ENCODE measurements at regions not wholly inside any gene's neighbourhood (a gene's known extent, or its start where the extent isn't known, plus 50 kb on each side); places are given as distances from the start of the nearest gene placed in this dataset.
"Not testable (repeated sequence)": the region's sequence is repeated elsewhere in the genome, so short reads cannot be mapped to it uniquely, and the experiment has no call there.

DNA sequence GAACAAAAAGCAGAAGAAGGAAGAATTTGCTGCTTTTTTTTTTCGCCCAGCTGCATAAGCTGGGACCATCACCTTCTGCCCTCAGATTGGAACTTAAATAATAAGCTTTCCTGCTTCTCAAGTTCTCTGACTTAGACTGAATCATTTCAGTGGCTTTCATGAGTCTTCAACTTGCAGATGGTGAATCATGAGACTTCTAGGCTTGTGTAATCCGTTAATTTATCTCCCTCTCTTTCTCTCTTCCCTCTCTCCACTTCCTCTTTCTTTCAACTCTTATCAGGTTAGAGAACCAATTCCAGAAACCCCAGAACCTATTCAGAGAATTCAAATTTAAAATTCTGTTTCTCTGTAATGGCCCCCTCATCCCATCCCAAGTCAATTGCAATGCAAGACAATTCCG, 1153.7 kb downstream of the PCDH9 start:
- H3K4me3 ChIP-seq, result no peak overlapping the region
- H3K27ac ChIP-seq, result no peak overlapping the region

DNA sequence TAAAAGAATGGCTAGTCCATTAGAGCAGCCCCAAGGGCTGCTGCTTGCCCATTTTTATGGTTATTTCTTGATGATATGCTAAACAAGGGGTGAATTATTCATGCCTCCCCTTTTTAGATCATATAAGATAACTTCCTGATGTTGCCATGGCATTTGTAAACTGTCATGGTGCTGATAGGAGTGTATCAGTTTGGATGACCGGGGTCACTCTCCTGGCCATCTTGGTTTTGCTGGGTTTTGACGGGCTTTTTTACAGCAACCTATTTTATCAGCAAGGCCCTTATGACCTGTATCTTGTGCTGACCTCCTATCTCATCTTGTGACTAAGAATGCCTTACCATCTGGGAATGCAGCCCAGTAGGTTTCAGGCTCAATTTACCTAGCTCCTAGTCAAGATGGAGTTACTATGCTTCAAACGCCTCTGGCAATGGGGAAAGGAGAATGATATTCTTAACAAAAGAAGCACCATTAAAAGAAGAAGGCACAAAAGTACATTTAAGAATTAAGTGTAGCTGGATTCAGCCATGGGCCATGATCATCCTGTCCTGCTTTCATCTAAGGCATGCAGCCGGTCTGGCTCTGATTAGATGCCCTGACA, 1156.0 kb downstream of the PCDH9 start:
- H3K4me3 ChIP-seq, result no peak overlapping the region
- no peak overlapping the region for H3K27ac ChIP-seq

DNA sequence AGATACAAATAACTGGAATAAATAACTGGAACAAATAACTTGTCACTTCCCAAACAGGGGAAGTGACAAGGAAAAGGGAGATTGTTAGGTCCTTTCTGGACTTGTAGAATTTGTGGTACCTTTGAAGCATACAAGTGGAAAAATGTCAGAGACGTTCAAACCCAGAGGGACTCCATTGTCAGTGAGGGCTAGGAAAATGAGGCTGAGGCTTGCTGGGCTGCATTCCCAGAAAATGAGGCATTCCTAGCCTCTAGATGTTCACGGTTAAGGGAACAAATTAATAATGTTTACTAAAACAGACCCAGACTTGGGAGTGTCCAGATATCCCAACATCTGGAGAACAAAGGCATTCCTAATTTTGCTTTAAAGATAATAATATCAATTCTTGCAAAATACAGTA, 1158.0 kb downstream of the PCDH9 start:
- H3K27ac ChIP-seq, H3K4me3 ChIP-seq: not testable (repeated sequence)

DNA sequence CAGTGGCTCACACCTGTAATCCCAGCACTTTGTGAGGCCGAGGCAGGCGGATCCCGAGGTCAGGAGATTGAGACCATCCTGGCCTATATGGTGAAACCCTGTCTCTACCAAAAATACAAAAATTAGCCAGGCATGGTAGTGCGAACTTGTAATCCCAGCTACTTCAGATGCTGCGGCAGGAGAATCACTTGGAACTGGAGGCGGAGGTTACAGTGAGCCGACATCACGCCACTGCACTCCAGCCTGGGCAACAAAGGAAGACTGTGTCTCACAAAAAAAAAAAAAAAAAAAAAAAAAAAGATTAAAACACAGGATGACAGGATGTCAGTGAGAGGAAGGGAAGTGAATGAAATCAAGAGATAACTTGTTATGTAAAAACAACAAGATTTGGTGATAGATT, 1158.5 kb downstream of the PCDH9 start:
- H3K27ac ChIP-seq, result no peak overlapping the region
- H3K4me3 ChIP-seq, result no peak overlapping the region

DNA sequence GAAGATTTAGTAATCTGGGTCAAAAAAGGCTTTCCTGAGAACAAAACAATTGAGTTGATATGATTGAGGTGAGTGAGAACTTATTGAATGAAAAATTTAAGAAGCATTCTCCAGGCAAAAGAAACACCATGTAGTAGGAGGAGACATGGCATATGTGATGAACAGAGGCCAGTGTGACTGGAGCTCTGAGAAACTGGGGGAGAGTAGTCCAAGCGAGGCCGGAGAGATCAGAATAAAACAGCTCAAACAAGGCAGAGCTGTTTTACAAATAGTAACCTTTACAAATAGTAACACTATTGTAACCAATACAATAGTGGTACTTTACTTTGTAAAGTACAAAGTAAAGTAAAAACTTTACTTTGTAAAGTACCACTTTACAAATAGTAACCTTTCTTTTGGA, 1159.1 kb downstream of the PCDH9 start:
- H3K4me3 ChIP-seq, result no peak overlapping the region
- no peak overlapping the region for H3K27ac ChIP-seq

DNA sequence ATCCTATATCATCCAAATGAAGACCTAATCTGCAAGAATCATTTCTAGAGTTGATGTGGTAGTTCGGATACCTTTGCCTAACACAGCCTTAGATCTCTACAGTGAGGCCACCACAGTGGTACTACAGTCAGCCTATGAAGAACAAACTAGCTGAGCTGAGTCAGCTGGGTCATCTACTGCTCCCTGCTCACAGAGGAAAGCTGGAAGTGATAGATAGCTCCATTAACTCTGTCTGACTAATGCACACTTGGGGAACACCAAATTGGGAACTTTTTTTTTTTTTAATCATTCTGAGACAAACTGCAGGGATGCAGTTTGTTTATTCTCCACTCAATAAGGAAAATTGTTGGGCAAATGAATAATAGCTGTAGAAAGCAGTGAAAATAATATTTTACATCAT, 1160.6 kb downstream of the PCDH9 start:
- no peak overlapping the region for H3K4me3 ChIP-seq
- H3K27ac ChIP-seq, result no peak overlapping the region

DNA sequence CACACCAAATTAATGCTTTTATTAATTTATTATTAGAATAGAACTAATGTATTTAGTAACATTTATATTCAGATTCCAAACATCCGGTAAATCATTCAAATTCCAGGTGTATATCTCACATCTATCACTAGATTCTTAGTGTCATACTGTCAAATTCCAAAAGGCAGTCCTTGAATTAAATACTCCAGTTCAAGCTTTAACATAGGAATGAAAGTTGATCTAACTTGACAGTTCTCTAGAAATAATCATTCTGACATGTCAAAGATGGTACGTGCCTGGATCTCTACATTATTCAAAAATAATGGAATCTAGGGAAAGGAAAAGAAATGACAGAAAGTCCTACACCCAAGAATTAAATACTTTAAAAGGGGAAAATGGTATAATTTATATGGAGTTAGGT, 1161.5 kb downstream of the PCDH9 start:
- Histone ChIP-seq H3K4me3 (no peak overlapping the region), H3K27ac (no peak overlapping the region)

DNA sequence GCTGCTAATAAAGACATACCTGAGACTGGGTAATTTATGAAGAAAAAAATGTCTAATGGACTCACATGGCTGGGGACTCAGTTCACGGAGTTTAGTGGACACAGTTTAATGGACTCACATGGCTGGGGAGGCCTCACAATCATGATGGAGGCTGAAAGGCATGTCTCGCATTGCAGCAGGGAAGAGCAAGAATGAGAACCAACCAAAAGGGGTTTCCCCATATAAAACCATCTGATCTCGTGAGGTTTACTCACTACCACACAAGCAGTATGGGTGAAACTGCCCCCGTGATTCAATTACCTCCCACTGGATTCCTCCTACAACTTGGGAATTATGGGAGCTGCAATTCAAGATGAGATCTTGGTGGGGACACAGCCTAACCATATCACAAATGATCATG, 1181.2 kb downstream of the PCDH9 start:
- Histone ChIP-seq H3K27ac (no peak overlapping the region), H3K4me3 (no peak overlapping the region)

DNA sequence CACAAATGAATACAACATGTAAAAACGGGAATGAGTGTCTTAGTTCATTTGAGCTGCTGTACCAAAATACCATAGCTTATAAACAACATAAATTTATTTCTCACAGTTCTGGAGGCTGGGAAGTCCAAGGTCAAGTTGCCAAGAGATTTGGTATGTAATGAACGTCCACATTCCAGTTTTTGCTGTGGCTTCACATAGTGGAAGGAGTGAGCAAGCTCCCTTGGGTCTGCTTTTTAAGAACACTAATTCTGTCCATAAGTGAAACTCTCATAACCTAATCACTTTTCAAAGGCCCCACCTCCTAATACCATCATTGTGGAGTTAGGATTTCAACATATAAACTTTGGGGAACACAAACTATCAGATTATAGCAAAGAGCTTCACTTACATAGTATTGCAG, 1189.6 kb downstream of the PCDH9 start:
- Histone ChIP-seq H3K4me3 (no peak overlapping the region), H3K27ac (no peak overlapping the region)

DNA sequence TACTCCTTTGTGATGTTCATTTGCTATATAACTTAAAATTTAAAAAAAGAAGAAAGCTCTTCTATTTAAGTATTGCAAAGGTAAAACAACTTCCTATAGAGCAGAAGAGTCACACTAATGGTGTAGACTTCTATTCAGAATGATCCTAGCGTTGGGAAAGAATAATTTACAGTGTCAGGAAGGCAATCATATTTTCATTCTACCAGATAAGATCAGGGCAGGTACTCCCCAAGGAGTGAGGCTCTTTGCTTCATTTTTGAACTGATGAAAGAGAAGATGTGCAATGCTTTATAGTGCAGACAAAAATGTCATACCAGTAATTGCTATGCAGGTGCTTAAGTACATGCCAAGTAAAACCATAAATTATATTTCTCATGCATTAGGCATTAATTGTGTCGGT, 1193.0 kb downstream of the PCDH9 start:
- Histone ChIP-seq H3K4me3 (no peak overlapping the region), H3K27ac (no peak overlapping the region)

DNA sequence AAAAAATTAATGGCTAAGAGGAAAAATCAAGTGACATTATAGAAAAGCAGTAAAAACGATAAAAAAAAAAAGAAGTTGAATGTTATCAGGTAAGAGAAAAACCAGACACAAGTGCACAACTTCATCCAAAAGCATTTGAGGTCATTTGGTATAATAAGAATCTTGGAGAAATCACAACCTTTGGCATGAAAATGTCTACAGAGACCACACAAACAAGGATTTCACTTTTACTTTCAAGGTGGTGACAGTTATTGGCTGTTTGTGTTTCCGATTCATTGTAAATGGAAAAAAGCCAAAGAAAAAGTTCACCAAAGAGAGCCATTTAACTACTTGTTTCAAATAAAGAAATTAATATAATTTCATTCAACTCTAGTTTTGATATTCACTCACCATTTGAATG, 1193.5 kb downstream of the PCDH9 start:
- H3K4me3 ChIP-seq, result no peak overlapping the region
- H3K27ac ChIP-seq, result no peak overlapping the region

DNA sequence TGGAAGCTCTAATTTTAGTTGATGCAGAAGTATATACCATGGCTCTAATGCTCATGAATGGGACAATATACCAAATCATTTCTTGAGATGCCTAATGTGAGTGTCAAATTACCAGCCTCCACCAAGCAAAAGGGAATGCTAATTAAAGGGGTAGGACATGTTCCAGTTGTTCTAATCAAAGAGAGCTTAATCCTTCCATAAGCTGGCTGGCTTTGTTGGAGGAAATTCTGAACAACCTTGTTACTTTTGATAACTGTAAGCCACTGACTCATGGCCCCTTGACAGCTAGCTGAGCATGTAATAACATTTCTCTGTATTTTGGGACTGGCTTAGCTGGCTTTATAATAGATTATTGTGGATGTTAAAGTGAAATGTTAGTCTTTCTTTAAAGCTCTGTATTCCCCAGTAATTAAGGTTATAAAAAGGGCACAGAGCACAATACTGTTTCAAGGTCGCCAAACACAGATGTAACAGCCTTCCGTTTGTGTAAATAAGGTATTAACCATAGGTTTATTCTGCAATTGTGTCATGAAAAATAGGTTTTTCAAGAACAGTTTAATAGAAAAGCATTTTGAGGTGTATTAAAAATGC, 1194.0 kb downstream of the PCDH9 start:
- Histone ChIP-seq H3K27ac (no peak overlapping the region), H3K4me3 (no peak overlapping the region)

DNA sequence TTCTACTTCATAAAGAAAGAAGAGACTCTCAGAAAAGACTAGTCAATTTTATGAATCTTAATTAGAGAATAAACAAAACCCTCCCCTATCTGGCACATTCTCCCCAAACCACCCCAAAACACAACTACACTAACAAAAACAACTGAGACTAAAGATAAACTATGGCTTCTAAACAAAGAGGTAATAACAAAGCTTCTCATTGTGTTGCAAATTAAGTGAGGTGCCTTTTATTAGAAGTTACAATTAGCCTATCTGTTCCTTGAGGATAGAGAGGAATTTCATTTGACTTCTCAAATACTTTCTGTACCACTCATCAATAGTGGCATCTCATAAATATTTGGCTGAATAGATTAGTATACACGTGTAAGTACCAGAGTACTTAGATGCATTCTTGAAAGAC, 1196.2 kb downstream of the PCDH9 start:
- Histone ChIP-seq H3K4me3 (no peak overlapping the region), H3K27ac (no peak overlapping the region)

DNA sequence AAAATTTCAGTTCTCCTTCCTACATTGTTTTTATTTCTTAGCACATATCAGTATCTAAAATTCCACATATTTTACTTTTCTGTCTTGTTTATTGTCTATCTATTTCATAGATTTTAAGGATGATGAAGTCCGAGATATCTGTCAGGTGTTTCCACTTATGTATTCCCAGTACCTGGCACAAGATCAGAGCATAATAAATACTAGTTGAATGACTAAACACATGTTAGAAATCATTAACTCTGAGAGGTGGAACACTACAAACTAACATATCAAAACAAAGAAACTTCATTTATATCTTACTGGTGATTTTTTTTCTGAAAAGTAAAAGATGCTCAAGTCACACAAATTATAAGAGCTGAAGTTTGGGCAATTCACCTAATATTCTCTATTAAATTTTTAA, 1208.3 kb downstream of the PCDH9 start:
- H3K4me3 ChIP-seq, result no peak overlapping the region
- H3K27ac ChIP-seq, result no peak overlapping the region

DNA sequence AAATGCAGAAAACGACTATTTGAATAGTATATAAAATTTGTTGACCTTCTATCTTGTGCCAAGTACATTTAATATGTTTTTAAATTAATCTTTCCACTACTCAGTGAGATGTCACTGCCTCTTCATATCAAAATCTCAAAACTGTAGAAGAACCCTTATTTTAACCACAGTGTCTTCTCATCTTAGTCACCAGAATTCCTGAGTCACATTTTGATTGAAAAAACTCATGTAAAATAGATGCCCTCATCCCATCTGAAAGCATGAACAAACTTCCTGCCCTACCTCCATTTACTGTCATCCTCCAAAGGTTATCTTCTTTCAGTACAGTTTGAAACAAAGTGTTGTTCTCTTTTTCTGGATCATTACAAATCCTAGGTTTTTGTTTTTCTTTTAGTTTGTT, 1215.4 kb downstream of the PCDH9 start:
- no peak overlapping the region for H3K4me3 ChIP-seq
- no peak overlapping the region for H3K27ac ChIP-seq

DNA sequence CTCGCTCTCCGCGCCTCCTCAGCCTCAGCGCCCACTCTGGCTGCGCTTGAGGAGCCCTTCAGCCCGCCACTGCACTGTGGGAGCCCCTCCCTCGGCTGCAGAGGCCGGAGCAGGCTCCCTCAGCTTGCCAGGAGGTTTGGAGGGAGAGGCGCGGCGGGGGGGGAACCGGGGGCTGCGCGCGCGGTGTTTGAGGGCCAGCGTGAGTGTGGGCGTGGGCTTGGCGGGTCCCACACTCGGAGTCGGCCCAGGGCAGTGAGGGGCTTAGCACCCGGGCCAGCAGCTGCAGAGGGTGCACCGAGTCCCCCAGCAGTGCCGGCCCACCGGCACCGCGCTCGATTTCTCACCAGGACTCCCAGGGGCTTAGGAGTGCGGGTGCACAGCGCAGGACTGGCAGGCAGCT, 1220.9 kb downstream of the PCDH9 start:
- Histone ChIP-seq H3K27ac (no peak overlapping the region), H3K4me3 (no peak overlapping the region)

DNA sequence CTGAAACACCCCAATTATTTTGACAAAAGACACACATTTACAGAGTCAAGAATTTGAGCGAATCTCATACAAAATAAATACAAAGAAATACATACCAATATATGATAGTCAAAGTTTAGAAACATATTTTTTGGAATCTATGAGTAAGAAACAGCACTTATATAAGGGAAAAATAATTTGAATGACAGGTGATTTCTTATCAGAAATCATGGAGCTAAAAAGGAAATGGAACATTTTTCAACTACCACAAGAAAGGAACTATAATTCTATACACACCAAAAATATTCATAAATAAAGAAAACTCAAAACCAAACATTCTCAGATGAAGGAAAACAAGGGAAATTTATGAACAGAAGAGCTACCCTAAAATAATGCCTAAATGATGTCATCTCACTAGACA, 1226.6 kb downstream of the PCDH9 start:
- no peak overlapping the region for H3K4me3 ChIP-seq
- no peak overlapping the region for H3K27ac ChIP-seq

DNA sequence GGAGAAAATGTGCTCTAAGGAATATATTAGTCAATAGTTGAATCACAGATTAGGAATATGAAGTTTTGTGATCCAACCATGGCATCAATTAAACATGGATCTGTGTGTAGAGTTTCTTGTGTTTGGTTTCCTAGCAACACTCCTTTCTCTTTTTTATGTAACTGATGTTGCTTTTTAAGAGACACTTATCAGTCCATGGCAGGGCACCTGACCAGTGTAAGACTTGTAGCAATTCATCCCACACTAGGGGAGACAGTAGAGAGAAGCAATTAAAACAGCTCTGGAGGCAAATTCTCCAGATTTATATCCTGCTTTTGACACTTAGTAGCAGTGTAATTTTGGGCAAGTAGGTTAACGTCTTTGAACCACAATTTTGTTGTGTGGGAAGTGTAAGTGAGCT, 1229.0 kb downstream of the PCDH9 start:
- H3K4me3 ChIP-seq, result no peak overlapping the region

DNA sequence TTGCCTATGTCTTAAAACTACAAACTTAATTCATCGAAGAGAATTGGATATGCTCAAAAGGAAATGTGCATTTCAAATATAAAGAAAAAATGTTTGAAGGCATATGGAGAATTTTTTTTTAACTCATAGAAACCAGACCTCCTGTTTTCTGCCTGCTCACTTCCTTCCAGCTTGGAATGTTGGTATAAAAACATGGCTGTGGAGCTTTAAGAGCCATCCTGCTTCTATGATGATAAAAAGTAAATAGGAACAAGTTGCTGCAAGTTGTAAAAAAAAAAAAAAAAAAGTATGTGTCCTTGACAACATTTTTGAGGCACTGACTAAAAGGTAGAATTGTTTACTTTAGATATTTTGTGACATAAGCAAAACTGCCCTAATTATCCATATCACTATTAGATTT, 1230.7 kb downstream of the PCDH9 start:
- H3K27ac ChIP-seq, result no peak overlapping the region

More for the DNA sequence above, 1229.0 kb downstream of the PCDH9 start:
- no peak overlapping the region for H3K27ac ChIP-seq

DNA sequence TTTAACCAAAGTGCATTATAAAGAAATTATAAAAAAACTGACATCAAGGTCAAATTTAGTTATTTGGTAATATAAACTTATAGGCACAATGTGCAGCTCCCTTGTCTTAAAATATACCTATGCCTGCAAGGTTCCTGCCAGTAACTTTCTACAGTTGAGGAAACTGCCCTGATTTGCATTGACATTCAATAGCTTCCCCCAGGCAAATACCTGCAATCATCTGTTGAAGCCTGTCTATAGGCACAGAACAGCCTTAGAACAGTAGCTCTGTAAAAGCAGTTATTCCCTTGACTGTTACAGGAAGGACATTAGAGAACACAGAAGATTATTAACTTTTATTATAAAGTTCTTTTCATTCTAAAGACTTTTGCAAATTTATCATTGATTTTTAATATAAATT, 1239.5 kb downstream of the PCDH9 start:
- H3K27ac ChIP-seq, result no peak overlapping the region
- H3K4me3 ChIP-seq, result no peak overlapping the region

More for the DNA sequence above, 1230.7 kb downstream of the PCDH9 start:
- H3K4me3 ChIP-seq, result no peak overlapping the region

DNA sequence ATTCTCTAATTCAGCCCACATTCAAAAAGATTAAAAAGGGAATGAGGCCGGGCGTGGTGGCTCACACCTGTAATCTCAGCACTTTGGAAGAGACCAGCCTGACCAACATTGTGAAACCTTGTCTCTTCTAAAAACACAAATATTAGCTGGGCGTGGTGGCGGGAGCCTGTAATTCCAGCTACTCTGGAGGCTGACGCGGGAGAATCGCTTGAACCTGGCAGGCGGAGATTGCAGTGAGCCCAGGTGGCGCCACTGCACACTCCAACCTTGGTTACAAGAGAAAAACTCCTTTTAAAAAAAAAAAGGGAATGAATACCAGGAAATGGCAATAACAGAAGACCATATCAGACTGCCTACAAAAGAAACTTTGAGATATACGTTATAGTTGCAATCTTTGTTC, 1244.5 kb downstream of the PCDH9 start:
- no peak overlapping the region for H3K4me3 ChIP-seq
- H3K27ac ChIP-seq, result no peak overlapping the region

DNA sequence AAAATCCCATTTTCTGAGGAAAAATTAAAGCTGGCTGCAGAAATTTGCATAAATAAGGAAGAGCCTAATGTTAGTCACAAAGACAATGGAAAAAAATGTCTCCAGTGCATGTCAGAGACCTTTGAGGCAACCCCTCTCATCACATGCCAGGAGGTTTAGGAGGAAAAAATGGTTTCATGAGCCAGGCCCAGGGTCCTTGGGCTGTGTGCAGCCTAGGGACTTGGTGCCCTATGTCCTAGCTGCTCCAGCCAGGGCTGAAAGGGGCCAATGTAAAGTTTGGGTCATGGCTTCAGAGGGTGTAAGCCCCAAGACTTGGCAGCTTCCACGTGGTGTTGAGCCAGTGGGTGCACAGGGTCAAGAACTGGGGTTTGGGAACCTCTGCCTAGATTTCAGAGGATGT, 1252.6 kb downstream of the PCDH9 start:
- Histone ChIP-seq H3K4me3 (no peak overlapping the region), H3K27ac (no peak overlapping the region)

Measured in skin epidermis (tissue), 12 donors.